DOHH2 (cell line): ENCODE measurements at regions not wholly inside any gene's neighbourhood (a gene's known extent, or its start where the extent isn't known, plus 50 kb on each side); places are given as distances from the start of the nearest gene placed in this dataset.

Experiments used
- H3F3A ChIP-seq: fragments of 200-600 bp; sonication (generic), shearing (Covaris generic); 2 replicates; pipeline ENCODE4 v1.6.0; 2016; ENCODE audit warnings: antibody characterized with exemption, mild to moderate bottlenecking; ENCODE audit not compliant: control insufficient read depth, insufficient read depth
- H3K27ac ChIP-seq: fragments of 200-600 bp; sonication (generic); 2 replicates; pipeline ENCODE4 v1.5.1; 2014; ENCODE audit warnings: low read depth, mild to moderate bottlenecking, low read length, moderate library complexity
- H3K27me3 ChIP-seq: fragments of 200-600 bp; sonication (generic); 2 replicates; pipeline ENCODE4 v1.6.1; 2014; ENCODE audit warnings: mild to moderate bottlenecking, low read length, mixed read lengths; ENCODE audit not compliant: control insufficient read depth
- H3K36me3 ChIP-seq: fragments of 200-600 bp; sonication (generic); 2 replicates; pipeline ENCODE4 v1.6.1; 2014; ENCODE audit warnings: mild to moderate bottlenecking, low read length, moderate library complexity, mixed read lengths; ENCODE audit not compliant: control insufficient read depth
- H3K4me1 ChIP-seq: fragments of 200-600 bp; sonication (generic); 2 replicates; pipeline ENCODE4 v1.6.1; 2014; ENCODE audit warnings: mild to moderate bottlenecking, low read length, mixed read lengths; ENCODE audit not compliant: control insufficient read depth
- H3K4me2 ChIP-seq: fragments of 200-600 bp; sonication (generic); 2 replicates; pipeline ENCODE4 v1.6.0; 2014; ENCODE audit warnings: mild to moderate bottlenecking, low read length, moderate library complexity
- H3K4me3 ChIP-seq: fragments of 200-600 bp; sonication (generic); 2 replicates; pipeline ENCODE4 v1.5.1; 2014; ENCODE audit warnings: mild to moderate bottlenecking, low read length, mixed read lengths
- H3K79me2 ChIP-seq: fragments of 200-600 bp; sonication (generic); 2 replicates; pipeline ENCODE4 v1.6.1; 2014; ENCODE audit warnings: mild to moderate bottlenecking, low read length, mixed read lengths; ENCODE audit not compliant: control insufficient read depth
- H3K9me2 ChIP-seq: fragments of 200-600 bp; sonication (generic); replicated peaks from 2 replicates; pipeline ENCODE4 v1.6.1; 2014; ENCODE audit warnings: mild to moderate bottlenecking, low read length, mixed read lengths; ENCODE audit not compliant: control insufficient read depth
- H3K9me3 ChIP-seq: fragments of 200-600 bp; sonication (generic); 2 replicates; pipeline ENCODE4 v1.6.1; 2014; ENCODE audit warnings: antibody characterized with exemption, low read length, mixed read lengths; ENCODE audit not compliant: control insufficient read depth, insufficient read depth
- H4K20me1 ChIP-seq: fragments of 200-600 bp; sonication (generic); 2 replicates; pipeline ENCODE4 v1.6.0; 2014; ENCODE audit warnings: low read depth, mild to moderate bottlenecking, antibody characterized with exemption, low read length, moderate library complexity; ENCODE audit not compliant: control insufficient read depth, insufficient read depth
- EZH2phosphoT487 ChIP-seq: fragments of 200-600 bp; sonication (generic); IDR thresholded peaks from 2 replicates; pipeline ENCODE4 v1.6.1; 2017; ENCODE audit warnings: borderline replicate concordance, mild to moderate bottlenecking, antibody characterized with exemption, low read length, moderate library complexity, mixed read lengths
- TF ChIP-seq, protein P1 (sequence below): fragments of 200-600 bp; sonication (generic); IDR thresholded peaks from one replicate; pipeline ENCODE4 v1.5.1; 2014; ENCODE audit warnings: antibody characterized with exemption, mild to moderate bottlenecking, low read depth, low read length; ENCODE audit not compliant: poor library complexity, severe bottlenecking

DNA sequence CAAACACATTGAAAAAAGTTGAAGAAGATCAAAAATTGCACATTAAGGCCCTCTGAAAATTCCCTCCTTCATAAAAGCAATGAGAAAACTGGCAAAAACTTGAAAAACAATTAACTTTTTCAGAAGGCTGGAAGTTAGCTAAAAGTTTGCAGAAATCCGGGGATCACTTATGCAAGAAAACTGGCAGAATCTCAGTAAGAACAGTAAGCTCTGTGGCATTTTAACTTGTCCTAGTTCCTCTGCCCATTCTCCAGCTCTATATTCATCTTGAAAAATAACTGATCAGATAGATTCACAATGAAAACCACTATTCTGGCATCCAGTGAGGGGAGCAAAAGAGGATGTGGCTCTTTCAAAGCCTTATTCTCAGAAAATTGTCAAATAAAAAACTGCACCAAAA is 566.8 kb downstream of the NTRK3 start:
- no peaks in the 10 kb centered on the region for H3K9me3 ChIP-seq

DNA sequence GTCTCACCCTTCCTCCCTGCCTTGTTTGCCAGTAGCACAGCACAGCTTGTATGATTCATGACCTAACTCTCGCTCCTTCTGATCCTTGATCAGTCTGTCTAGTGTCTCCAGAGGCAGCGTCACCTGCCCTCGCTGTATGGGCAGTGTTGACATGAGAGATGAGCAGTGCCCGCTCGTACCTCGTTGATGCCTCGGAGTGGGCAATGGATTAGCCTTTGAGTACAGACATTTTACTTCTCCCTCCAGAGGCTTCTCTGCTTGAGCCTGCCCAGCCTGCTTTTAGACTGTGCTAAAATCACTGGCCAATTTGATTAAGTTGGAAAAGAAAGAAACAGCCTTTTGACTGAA is 569.0 kb downstream of the NTRK3 start:
- no peak overlapping the region for H3K4me3 ChIP-seq
- H3K9me2 ChIP-seq, result no peaks in the 10 kb centered on the region
- H3K79me2 ChIP-seq, result no peaks in the 10 kb centered on the region
- H4K20me1 ChIP-seq, result no peaks in the 10 kb centered on the region
- no peaks in the 10 kb centered on the region for H3K27me3 ChIP-seq
- H3K36me3 ChIP-seq, result no peaks in the 10 kb centered on the region
- H3K27ac ChIP-seq, result no peak overlapping the region
- no peaks in the 10 kb centered on the region for H3F3A ChIP-seq
- no peak for TF ChIP-seq EZH2phosphoT487
- TF ChIP-seq, protein P1, sequence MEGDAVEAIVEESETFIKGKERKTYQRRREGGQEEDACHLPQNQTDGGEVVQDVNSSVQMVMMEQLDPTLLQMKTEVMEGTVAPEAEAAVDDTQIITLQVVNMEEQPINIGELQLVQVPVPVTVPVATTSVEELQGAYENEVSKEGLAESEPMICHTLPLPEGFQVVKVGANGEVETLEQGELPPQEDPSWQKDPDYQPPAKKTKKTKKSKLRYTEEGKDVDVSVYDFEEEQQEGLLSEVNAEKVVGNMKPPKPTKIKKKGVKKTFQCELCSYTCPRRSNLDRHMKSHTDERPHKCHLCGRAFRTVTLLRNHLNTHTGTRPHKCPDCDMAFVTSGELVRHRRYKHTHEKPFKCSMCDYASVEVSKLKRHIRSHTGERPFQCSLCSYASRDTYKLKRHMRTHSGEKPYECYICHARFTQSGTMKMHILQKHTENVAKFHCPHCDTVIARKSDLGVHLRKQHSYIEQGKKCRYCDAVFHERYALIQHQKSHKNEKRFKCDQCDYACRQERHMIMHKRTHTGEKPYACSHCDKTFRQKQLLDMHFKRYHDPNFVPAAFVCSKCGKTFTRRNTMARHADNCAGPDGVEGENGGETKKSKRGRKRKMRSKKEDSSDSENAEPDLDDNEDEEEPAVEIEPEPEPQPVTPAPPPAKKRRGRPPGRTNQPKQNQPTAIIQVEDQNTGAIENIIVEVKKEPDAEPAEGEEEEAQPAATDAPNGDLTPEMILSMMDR, result no peak
- no peaks in the 10 kb centered on the region for H3K4me1 ChIP-seq
- H3K4me2 ChIP-seq, result no peak overlapping the region
- H3K9me3 ChIP-seq, result no peaks in the 10 kb centered on the region

More for the DNA sequence above, 566.8 kb downstream of the NTRK3 start:
- Histone ChIP-seq H3K27me3 (no peaks in the 10 kb centered on the region), H3K36me3 (no peaks in the 10 kb centered on the region), H3F3A (no peaks in the 10 kb centered on the region), H3K27ac (no peak overlapping the region), H3K4me2 (no peak overlapping the region), H3K4me3 (no peak overlapping the region), H3K4me1 (no peaks in the 10 kb centered on the region), H4K20me1 (no peaks in the 10 kb centered on the region), H3K79me2 (no peaks in the 10 kb centered on the region), H3K9me2 (no peaks in the 10 kb centered on the region)
- TF ChIP-seq, protein P1, result no peak
- TF ChIP-seq EZH2phosphoT487, result no peak

DNA sequence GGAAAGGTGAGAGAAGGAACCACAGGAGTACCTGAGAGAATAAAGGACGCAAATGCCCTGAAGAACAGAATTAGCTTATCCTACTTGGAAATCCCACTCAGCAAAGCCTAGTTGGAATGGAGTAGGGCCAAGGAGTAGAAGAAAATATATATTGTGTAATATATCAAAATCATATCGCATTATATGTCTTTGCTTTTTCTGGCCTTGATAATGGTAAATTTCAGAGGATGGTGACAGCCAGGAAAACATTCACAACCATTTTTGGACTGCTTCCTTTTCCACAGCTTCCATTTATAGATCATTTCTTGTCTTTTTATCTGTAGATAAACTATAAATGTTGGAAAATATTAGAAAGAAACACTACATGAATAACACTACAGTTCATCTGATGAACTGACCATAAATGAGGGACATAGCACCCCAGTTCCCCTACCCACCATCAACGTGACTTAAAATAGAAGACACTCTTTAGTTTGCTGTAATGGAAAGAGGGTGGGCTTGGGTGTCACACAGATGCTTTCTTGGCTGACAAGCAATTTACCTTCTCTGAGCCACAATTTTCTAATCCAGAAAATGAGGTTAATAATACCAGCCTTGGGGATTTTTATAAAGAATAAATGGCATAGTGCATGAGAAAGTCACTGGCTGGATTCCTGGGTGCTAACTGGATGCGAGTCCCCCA is 569.6 kb downstream of the NTRK3 start:
- Histone ChIP-seq H3K9me2 (no peaks in the 10 kb centered on the region), H3K79me2 (no peaks in the 10 kb centered on the region), H3K4me2 (no peak overlapping the region), H3K4me3 (no peak overlapping the region), H4K20me1 (no peaks in the 10 kb centered on the region), H3K27me3 (no peaks in the 10 kb centered on the region), H3K9me3 (no peaks in the 10 kb centered on the region), H3K36me3 (no peaks in the 10 kb centered on the region), H3F3A (no peaks in the 10 kb centered on the region), H3K27ac (no peak overlapping the region), H3K4me1 (no peaks in the 10 kb centered on the region)
- no peak for TF ChIP-seq EZH2phosphoT487
- TF ChIP-seq, protein P1, result no peak
